ENCODE measurements at regions not wholly inside any gene's neighbourhood (a gene's known extent, or its start where the extent isn't known, plus 50 kb on each side); places are given as distances from the start of the nearest gene placed in this dataset.

- 58 to 68% methylated on average over 5 of the region's 5 CpGs for WGBS, 2 donors
- no peak for TF ChIP-seq CTCF (IDR thresholded peaks at IDR 0.05)
- intact Hi-C loops (cut with DNase I): no loop called here
- H3K4me1 ChIP-seq: no peaks in the 10 kb centered on the region
- no peaks in the 10 kb centered on the region for H3K27me3 ChIP-seq
- DNase-seq (no peak), ATAC-seq (no peak), FAIRE-seq (no peak)
- H3K9me3 ChIP-seq: no peaks in the 10 kb centered on the region
- no peak overlapping the region for H3K27ac ChIP-seq
- H3K4me3 ChIP-seq: no peak overlapping the region
- no peaks in the 10 kb centered on the region for H3K36me3 ChIP-seq
Measured at GRCh38 chr1:199009447-199009846, 370.6 kb downstream of the PTPRC start.

- H3K9me3 ChIP-seq: no peaks in the 10 kb centered on the region
- ATAC-seq (no peak), FAIRE-seq (no peak), DNase-seq (no peak)
- H3K4me1 ChIP-seq: no peaks in the 10 kb centered on the region
- H3K4me3 ChIP-seq: no peak overlapping the region
- no peaks in the 10 kb centered on the region for H3K36me3 ChIP-seq
- no peak overlapping the region for H3K27ac ChIP-seq
- no peak for TF ChIP-seq CTCF (IDR thresholded peaks at IDR 0.05)
- H3K27me3 ChIP-seq: no peaks in the 10 kb centered on the region
- intact Hi-C loops (cut with DNase I): no loop called here
- 77 to 83% methylated on average over 4 of the region's 4 CpGs for whole genome bisulfite sequencing, 2 donors
Measured at GRCh38 chr1:199010492-199010891, 371.7 kb downstream of the PTPRC start.

- H3K4me1 ChIP-seq: no peaks in the 10 kb centered on the region
- WGBS, 2 donors: 58 to 61% methylated on average over 2 of the region's 2 CpGs
- no peaks in the 10 kb centered on the region for H3K27me3 ChIP-seq
- no peaks in the 10 kb centered on the region for H3K9me3 ChIP-seq
- DNase-seq: no peak
- FAIRE-seq: no peak
- H3K27ac ChIP-seq: no peak overlapping the region
- no peak for TF ChIP-seq CTCF (IDR thresholded peaks at IDR 0.05)
- no peak overlapping the region for H3K4me3 ChIP-seq
- intact Hi-C loops (cut with DNase I): no loop called here
- no peaks in the 10 kb centered on the region for H3K36me3 ChIP-seq
- no peak for ATAC-seq
Measured at GRCh38 chr1:199010933-199011332, 372.1 kb downstream of the PTPRC start.

GRCh38 chr1:199015799-199016198 lies 377.0 kb downstream of the PTPRC start:
- no peaks in the 10 kb centered on the region for H3K9me3 ChIP-seq
- 61 to 76% methylated on average over 2 of the region's 2 CpGs for WGBS, 2 donors
- H3K36me3 ChIP-seq: no peaks in the 10 kb centered on the region
- ATAC-seq (no peak), DNase-seq (no peak), FAIRE-seq (no peak)
- TF ChIP-seq CTCF (IDR thresholded peaks at IDR 0.05): no peak
- H3K4me3 ChIP-seq: no peak overlapping the region
- intact Hi-C loops (cut with DNase I): no loop called here
- H3K27me3 ChIP-seq: no peaks in the 10 kb centered on the region
- no peaks in the 10 kb centered on the region for H3K4me1 ChIP-seq
- H3K27ac ChIP-seq: no peak overlapping the region

- H3K27me3 ChIP-seq: no peaks in the 10 kb centered on the region
- 78 to 94% methylated on average over 2 of the region's 2 CpGs for WGBS, 2 donors
- H3K27ac ChIP-seq: no peak overlapping the region
- TF ChIP-seq CTCF (IDR thresholded peaks at IDR 0.05): no peak
- intact Hi-C loops (cut with DNase I): no loop called here
- no peaks in the 10 kb centered on the region for H3K36me3 ChIP-seq
- no peak overlapping the region for H3K4me3 ChIP-seq
- DNase-seq: no peak
- no peak for FAIRE-seq
- H3K9me3 ChIP-seq: no peaks in the 10 kb centered on the region
- no peaks in the 10 kb centered on the region for H3K4me1 ChIP-seq
- no peak for ATAC-seq
Measured at GRCh38 chr1:199018471-199019135, 379.8 kb downstream of the PTPRC start.
